PFSK-1 (cell line): ENCODE measurements at regions not wholly inside any gene's neighbourhood (a gene's known extent, or its start where the extent isn't known, plus 50 kb on each side); places are given as distances from the start of the nearest gene placed in this dataset.

Experiments
- FOXP2 ChIP-seq: optimal IDR thresholded peaks from 2 replicates; pipeline ENCODE3; 2011; ENCODE audit warnings: borderline replicate concordance, control low read depth, inconsistent platforms; ENCODE audit not compliant: insufficient read depth; ENCODE audit errors: extremely low read length, extremely low read depth
- POLR2AphosphoS5 ChIP-seq: IDR thresholded peaks from 2 replicates; pipeline ENCODE4 v1.6.1; 2012; ENCODE audit warnings: low read depth, mild to moderate bottlenecking, control low read depth, low read length, moderate library complexity
- REST ChIP-seq, 2 experiments: IDR thresholded peaks; 2 replicates each; pipeline versions ENCODE4 v1.6.1 to v1.8.0; 2011 to 2012; ENCODE audit warnings: low read depth in 2 of 2, low read length in 2 of 2, control low read depth in 1 of 2, inconsistent platforms in 1 of 2, mild to moderate bottlenecking in 1 of 2, moderate library complexity in 1 of 2; ENCODE audit not compliant: insufficient read depth in 1 of 2
- SIN3A ChIP-seq: IDR thresholded peaks from 2 replicates; pipeline ENCODE4 v1.6.1; 2012; ENCODE audit warnings: mild to moderate bottlenecking, low read length, moderate library complexity, borderline replicate concordance; ENCODE audit not compliant: insufficient read depth
- TAF1 ChIP-seq: IDR thresholded peaks from 2 replicates; pipeline ENCODE4 v1.6.1; 2012; ENCODE audit warnings: low read length, control low read depth, borderline replicate concordance; ENCODE audit not compliant: insufficient read depth

- TF ChIP-seq SIN3A (no peak), REST (IDR thresholded peaks at IDR 0.05; ENCODE audit: insufficient read depth in 1 of 2, low read depth in 2 of 2, low read length in 2 of 2) (no peak), FOXP2 (no peak), POLR2AphosphoS5 (no peak), TAF1 (no peak)
Observed at GRCh38 chr5:163658702-163659567, 153.5 kb downstream of the MAT2B start.

GRCh38 chr5:163659568-163659902 lies 154.1 kb downstream of the MAT2B start:
- no peak for TF ChIP-seq POLR2AphosphoS5
- TF ChIP-seq REST (IDR thresholded peaks at IDR 0.05; ENCODE audit: insufficient read depth in 1 of 2, low read depth in 2 of 2, low read length in 2 of 2), result no peak
- no peak for TF ChIP-seq TAF1
- TF ChIP-seq SIN3A, result no peak
- no peak for TF ChIP-seq FOXP2

- no peak for TF ChIP-seq SIN3A
- TF ChIP-seq REST (IDR thresholded peaks at IDR 0.05; ENCODE audit: insufficient read depth in 1 of 2, low read depth in 2 of 2, low read length in 2 of 2), result no peak
- TF ChIP-seq TAF1, result no peak
- TF ChIP-seq POLR2AphosphoS5, result no peak
- TF ChIP-seq FOXP2, result no peak
Observed at GRCh38 chr5:163660486-163660885, 155.1 kb downstream of the MAT2B start.

- TF ChIP-seq POLR2AphosphoS5 (no peak), FOXP2 (no peak), TAF1 (no peak), SIN3A (no peak)
Observed at GRCh38 chr5:163661360-163661759, 155.9 kb downstream of the MAT2B start.

GRCh38 chr5:163670036-163670435 lies 164.6 kb downstream of the MAT2B start:
- TF ChIP-seq TAF1 (no peak), REST (IDR thresholded peaks at IDR 0.05; ENCODE audit: insufficient read depth in 1 of 2, low read depth in 2 of 2, low read length in 2 of 2) (no peak), SIN3A (no peak), FOXP2 (no peak), POLR2AphosphoS5 (no peak)
